Right cardiac atrium (tissue), 5 donors: ENCODE measurements at regions not wholly inside any gene's neighbourhood (a gene's known extent, or its start where the extent isn't known, plus 50 kb on each side); places are given as distances from the start of the nearest gene placed in this dataset.

Experiments used
- ATAC-seq, 2 donors: fragments of 200-7000 bp; cut with Tn5 transposase; one replicate each; pipeline versions ENCODE4 v1.8.0 to v1.9.1; 2020; ENCODE audit warnings: moderate library complexity in 2 of 2, mild to moderate bottlenecking in 1 of 2
- DNase-seq, 3 donors: peaks; one replicate each; pipeline ENCODE4 v3.0.0-alpha.2; 2020
- H3K27ac ChIP-seq: one replicate; pipeline ENCODE4 v1.5.1; 2013; ENCODE audit warnings: mild to moderate bottlenecking, low read length, control low read depth, moderate library complexity
- H3K27me3 ChIP-seq: one replicate; pipeline ENCODE4 v1.6.1; 2013; ENCODE audit not compliant: control insufficient read depth, insufficient read depth
- H3K4me1 ChIP-seq: one replicate; pipeline ENCODE4 v1.6.1; 2013; ENCODE audit warnings: low read length; ENCODE audit not compliant: control insufficient read depth, insufficient read depth
- H3K4me3 ChIP-seq: one replicate; pipeline ENCODE4 v1.5.1; 2013; ENCODE audit warnings: low read length, control low read depth
- H3K9me3 ChIP-seq: one replicate; pipeline ENCODE4 v1.6.1; 2013; ENCODE audit warnings: low read length; ENCODE audit not compliant: control insufficient read depth
- WGBS: extraction: QIAGEN DNeasy Blood & Tissue Kit; methylation state at CpG from one replicate; pipeline ENCODE4 v1.1.7; 2013; 5-methylcytosine and 5-hydroxymethylcytosine counted together
- intact Hi-C, 4 donors: fragments of 100-400 bp; cut with DNase I; formaldehyde crosslinking; loops; one replicate each; pipeline versions ENCODE4 v1.11.0 to v1.14.0; 2022 to 2023
- donor health status: healthy with polysubstance abuse.
- donor health status: DM: no; HTN: yes; CAD: no.
- donor health status: DM: no; HTN: no; CAD: no.
- donor health status: DM: no; HTN: yes; CAD: no; lungs with severe emphysema.
- donor health status: DM: yes; HTN: yes; CAD: no.

- H3K27me3 ChIP-seq = no peaks in the 10 kb centered on the region
- WGBS = 30% methylated on average over 2 of the region's 2 CpGs
- H3K4me1 ChIP-seq = no peaks in the 10 kb centered on the region
- intact Hi-C loops = no loop called here
- ATAC-seq (no peak), DNase-seq (no peak)
- no peaks in the 10 kb centered on the region for H3K9me3 ChIP-seq
- no peak overlapping the region for H3K4me3 ChIP-seq
- H3K27ac ChIP-seq = no peak overlapping the region
Measured at GRCh38 chr5:30413540-30413939, 779.9 kb upstream of the CDH6 start.

- ATAC-seq (no peak), DNase-seq (no peak)
- WGBS = 30% methylated on average over 2 of the region's 2 CpGs
- Histone ChIP-seq H3K27ac (no peak overlapping the region), H3K4me1 (no peaks in the 10 kb centered on the region), H3K27me3 (no peaks in the 10 kb centered on the region), H3K4me3 (no peak overlapping the region), H3K9me3 (peaks cover 2% of the 10 kb centered on the region)
- intact Hi-C loops = loop anchor here in 1 of 4 donors (10.0 kb wide), 1 partner anchor 829 kb away; no protein-coding TSS in a partner anchor
Measured at GRCh38 chr5:30405821-30406220, 787.7 kb upstream of the CDH6 start.

- WGBS = 38% methylated on average over 3 of the region's 3 CpGs
- intact Hi-C loops = loop anchor here in 1 of 4 donors (10.0 kb wide), 1 partner anchor 833 kb away; no protein-coding TSS in a partner anchor
- no peak overlapping the region for H3K4me3 ChIP-seq
- no peak overlapping the region for H3K27ac ChIP-seq
- DNase-seq = peak in 1 of 3 donors; percentile 32
- peaks cover 2% of the 10 kb centered on the region for H3K9me3 ChIP-seq
- H3K4me1 ChIP-seq = no peaks in the 10 kb centered on the region
- ATAC-seq = no peak
- no peaks in the 10 kb centered on the region for H3K27me3 ChIP-seq
Measured at GRCh38 chr5:30401479-30402058, 791.9 kb upstream of the CDH6 start.

GRCh38 chr5:30398423-30398822 lies 795.1 kb upstream of the CDH6 start:
- no peaks in the 10 kb centered on the region for H3K27me3 ChIP-seq
- no peaks in the 10 kb centered on the region for H3K9me3 ChIP-seq
- H3K4me3 ChIP-seq = no peak overlapping the region
- intact Hi-C loops = no loop called here
- no peaks in the 10 kb centered on the region for H3K4me1 ChIP-seq
- H3K27ac ChIP-seq = no peak overlapping the region
- DNase-seq (no peak), ATAC-seq (no peak)

- intact Hi-C loops = no loop called here
- no peaks in the 10 kb centered on the region for H3K4me1 ChIP-seq
- 60% methylated on average over 5 of the region's 5 CpGs for WGBS
- no peaks in the 10 kb centered on the region for H3K9me3 ChIP-seq
- ATAC-seq (no peak), DNase-seq (peak in 1 of 3 donors; percentile 13)
- H3K4me3 ChIP-seq = no peak overlapping the region
- H3K27me3 ChIP-seq = no peaks in the 10 kb centered on the region
- H3K27ac ChIP-seq = no peak overlapping the region
Measured at GRCh38 chr5:30392897-30393296, 800.6 kb upstream of the CDH6 start.

- intact Hi-C loops = no loop called here
- Histone ChIP-seq H3K9me3 (no peaks in the 10 kb centered on the region), H3K4me3 (no peak overlapping the region), H3K27ac (no peak overlapping the region), H3K27me3 (no peaks in the 10 kb centered on the region), H3K4me1 (no peaks in the 10 kb centered on the region)
- WGBS = 28% methylated on average over 2 of the region's 2 CpGs
- ATAC-seq (no peak), DNase-seq (no peak)
Measured at GRCh38 chr5:30390095-30390494, 803.4 kb upstream of the CDH6 start.

- no peak for ATAC-seq
- intact Hi-C loops = no loop called here
- no peak for DNase-seq
- WGBS = 68% methylated on average over 3 of the region's 3 CpGs
- H3K9me3 ChIP-seq = no peaks in the 10 kb centered on the region
- H3K4me1 ChIP-seq = no peaks in the 10 kb centered on the region
- H3K27ac ChIP-seq = no peak overlapping the region
- H3K27me3 ChIP-seq = no peaks in the 10 kb centered on the region
- H3K4me3 ChIP-seq = no peak overlapping the region
Measured at GRCh38 chr5:30387974-30388632, 805.4 kb upstream of the CDH6 start.

- intact Hi-C loops = no loop called here
- ATAC-seq = no peak
- H3K4me1 ChIP-seq = no peaks in the 10 kb centered on the region
- no peak overlapping the region for H3K4me3 ChIP-seq
- H3K27me3 ChIP-seq = no peaks in the 10 kb centered on the region
- no peak for DNase-seq
- no peaks in the 10 kb centered on the region for H3K9me3 ChIP-seq
- 88% methylated on average over 2 of the region's 2 CpGs for WGBS
- no peak overlapping the region for H3K27ac ChIP-seq
Measured at GRCh38 chr5:30385754-30386153, 807.7 kb upstream of the CDH6 start.

GRCh38 chr5:30384171-30384570 lies 809.3 kb upstream of the CDH6 start:
- no peak for DNase-seq
- Histone ChIP-seq H3K27me3 (no peaks in the 10 kb centered on the region), H3K9me3 (peaks cover 2% of the 10 kb centered on the region), H3K4me1 (no peaks in the 10 kb centered on the region), H3K27ac (no peak overlapping the region), H3K4me3 (no peak overlapping the region)
- 85% methylated on average over 4 of the region's 4 CpGs for WGBS
- intact Hi-C loops = no loop called here
- ATAC-seq = no peak

GRCh38 chr5:30380228-30380627 lies 813.3 kb upstream of the CDH6 start:
- DNase-seq (no peak), ATAC-seq (no peak)
- intact Hi-C loops = no loop called here
- no peak overlapping the region for H3K27ac ChIP-seq
- no peaks in the 10 kb centered on the region for H3K27me3 ChIP-seq
- 77% methylated on average over 4 of the region's 4 CpGs for WGBS
- H3K4me3 ChIP-seq = no peak overlapping the region
- H3K9me3 ChIP-seq = peaks cover 3% of the 10 kb centered on the region
- H3K4me1 ChIP-seq = no peaks in the 10 kb centered on the region

- WGBS = 82% methylated on average over 3 of the region's 3 CpGs
- Histone ChIP-seq H3K27ac (no peak overlapping the region), H3K4me3 (no peak overlapping the region), H3K27me3 (no peaks in the 10 kb centered on the region), H3K9me3 (peaks cover 3% of the 10 kb centered on the region), H3K4me1 (no peaks in the 10 kb centered on the region)
- no peak for ATAC-seq
- intact Hi-C loops = no loop called here
- no peak for DNase-seq
Measured at GRCh38 chr5:30376848-30377247, 816.6 kb upstream of the CDH6 start.

- ATAC-seq = no peak
- H3K4me3 ChIP-seq = no peak overlapping the region
- 68% methylated on average over 4 of the region's 4 CpGs for WGBS
- intact Hi-C loops = no loop called here
- no peaks in the 10 kb centered on the region for H3K27me3 ChIP-seq
- no peaks in the 10 kb centered on the region for H3K4me1 ChIP-seq
- H3K27ac ChIP-seq = no peak overlapping the region
- no peaks in the 10 kb centered on the region for H3K9me3 ChIP-seq
- no peak for DNase-seq
Measured at GRCh38 chr5:30368064-30368463, 825.4 kb upstream of the CDH6 start.
